GM13976 (cell line): ENCODE measurements at regions not wholly inside any gene's neighbourhood (a gene's known extent, or its start where the extent isn't known, plus 50 kb on each side); places are given as distances from the start of the nearest gene placed in this dataset.

Source experiments
- DNase-seq: peaks from one replicate; pipeline ENCODE4 v3.0.0; 2012; ENCODE audit warnings: low spot score
- in situ Hi-C: fragments of 300-500 bp; cut with MboI; formaldehyde crosslinking; loops from one replicate; pipeline ENCODE4 v1.12.0; 2022; ENCODE audit warnings: low sequenced_read_pairs, mixed read lengths, inconsistent platforms; ENCODE audit not compliant: unreplicated experiment
- TF ChIP-seq, protein P1 (sequence below): IDR thresholded peaks from 2 replicates; pipeline ENCODE4 v1.5.1; 2012; ENCODE audit warnings: borderline replicate concordance, mild to moderate bottlenecking; ENCODE audit not compliant: insufficient read depth; ENCODE audit errors: extremely low read depth, missing control alignments, control extremely low read depth

DNA sequence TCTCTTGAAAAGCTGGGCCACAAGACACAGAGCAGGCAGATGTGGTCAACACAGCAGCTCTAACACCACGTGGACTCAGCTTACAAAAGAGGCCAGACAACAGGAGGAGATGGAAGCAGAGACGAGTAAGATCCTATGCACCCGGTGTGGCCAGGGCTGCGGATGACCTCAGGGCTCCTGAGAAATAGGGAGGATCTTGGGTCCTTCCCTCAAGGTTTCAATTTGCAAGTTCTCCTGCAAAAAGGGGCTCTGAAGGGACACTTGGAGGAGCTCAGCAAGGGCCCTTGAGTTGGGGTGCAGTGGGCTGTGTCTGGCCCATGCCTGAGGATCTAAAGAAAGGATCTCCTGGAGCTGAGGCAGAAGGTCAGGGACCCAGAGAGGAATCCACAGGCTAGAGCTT, 249.5 kb upstream of the IGF1R start:
- TF ChIP-seq, protein P1, sequence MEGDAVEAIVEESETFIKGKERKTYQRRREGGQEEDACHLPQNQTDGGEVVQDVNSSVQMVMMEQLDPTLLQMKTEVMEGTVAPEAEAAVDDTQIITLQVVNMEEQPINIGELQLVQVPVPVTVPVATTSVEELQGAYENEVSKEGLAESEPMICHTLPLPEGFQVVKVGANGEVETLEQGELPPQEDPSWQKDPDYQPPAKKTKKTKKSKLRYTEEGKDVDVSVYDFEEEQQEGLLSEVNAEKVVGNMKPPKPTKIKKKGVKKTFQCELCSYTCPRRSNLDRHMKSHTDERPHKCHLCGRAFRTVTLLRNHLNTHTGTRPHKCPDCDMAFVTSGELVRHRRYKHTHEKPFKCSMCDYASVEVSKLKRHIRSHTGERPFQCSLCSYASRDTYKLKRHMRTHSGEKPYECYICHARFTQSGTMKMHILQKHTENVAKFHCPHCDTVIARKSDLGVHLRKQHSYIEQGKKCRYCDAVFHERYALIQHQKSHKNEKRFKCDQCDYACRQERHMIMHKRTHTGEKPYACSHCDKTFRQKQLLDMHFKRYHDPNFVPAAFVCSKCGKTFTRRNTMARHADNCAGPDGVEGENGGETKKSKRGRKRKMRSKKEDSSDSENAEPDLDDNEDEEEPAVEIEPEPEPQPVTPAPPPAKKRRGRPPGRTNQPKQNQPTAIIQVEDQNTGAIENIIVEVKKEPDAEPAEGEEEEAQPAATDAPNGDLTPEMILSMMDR: no peak
- in situ Hi-C loops: no loop called here
- no peak for DNase-seq

DNA sequence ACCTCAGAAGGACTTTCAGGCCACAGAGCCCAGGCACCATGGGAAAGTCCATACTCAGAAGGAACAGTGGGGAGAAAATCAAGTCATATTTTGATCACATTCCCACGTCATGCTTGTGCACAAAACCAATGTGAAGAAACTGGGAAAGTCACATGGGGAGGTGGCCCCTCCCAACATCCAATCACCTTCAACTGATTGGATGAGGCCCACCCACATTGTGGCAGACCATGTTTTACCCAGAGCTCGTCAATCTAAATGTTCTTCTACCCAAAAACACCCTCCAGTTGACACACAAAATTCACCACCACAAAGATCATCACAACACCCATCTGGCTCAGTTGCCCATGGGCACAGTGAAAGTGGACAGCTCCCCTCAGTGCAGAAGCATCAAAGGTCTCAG, 248.2 kb upstream of the IGF1R start:
- TF ChIP-seq, protein P1: no peak
- DNase-seq: no peak
- in situ Hi-C loops: no loop called here

DNA sequence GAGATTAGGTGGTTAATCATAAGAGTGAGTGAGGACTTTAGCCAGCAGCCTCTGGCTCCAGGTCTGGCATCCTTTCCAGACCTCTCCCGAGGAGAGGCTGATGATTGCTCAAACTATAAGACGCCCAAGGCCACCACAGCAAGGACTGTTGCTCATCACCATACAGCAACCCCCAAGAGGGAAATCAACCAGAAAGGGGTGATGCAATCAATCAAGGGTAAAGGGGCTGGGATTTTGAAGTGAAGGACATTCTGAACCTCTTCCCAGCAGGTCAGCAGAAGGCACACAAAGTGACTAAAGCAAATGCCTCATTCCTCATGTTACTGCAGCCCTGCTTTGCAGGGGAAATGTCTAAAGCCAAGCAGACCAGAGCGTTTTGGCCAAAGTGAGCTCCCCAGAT, 247.3 kb upstream of the IGF1R start:
- TF ChIP-seq, protein P1: no peak
- in situ Hi-C loops: no loop called here
- no peak for DNase-seq

DNA sequence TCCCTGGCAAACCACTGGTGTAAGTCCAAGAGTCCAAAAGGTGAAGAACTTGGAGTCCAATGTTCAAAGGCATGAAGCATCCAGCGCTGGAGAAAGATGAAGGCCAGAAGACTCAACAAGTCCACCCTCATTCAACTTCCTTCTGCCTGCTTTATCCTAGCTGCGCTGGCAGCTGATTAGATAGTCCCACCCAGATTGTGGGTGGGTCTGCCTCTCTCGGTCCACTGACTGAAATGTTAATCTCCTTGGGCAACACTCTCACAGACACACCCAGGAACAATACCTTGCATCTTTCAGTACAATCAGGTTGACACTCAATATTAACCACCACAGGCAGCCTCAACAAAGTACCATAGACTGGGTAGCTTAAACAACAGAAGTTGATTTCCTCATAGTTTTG, 245.9 kb upstream of the IGF1R start:
- in situ Hi-C loops: no loop called here
- DNase-seq: no peak
- TF ChIP-seq, protein P1: no peak

- no peak for DNase-seq
- in situ Hi-C loops: no loop called here
- TF ChIP-seq, protein P1: no peak
Measured at GRCh38 chr15:98403169-98403568, 245.2 kb upstream of the IGF1R start.

- no peak for DNase-seq
- TF ChIP-seq, protein P1: no peak
- in situ Hi-C loops: no loop called here
Measured at GRCh38 chr15:98403569-98403968, 244.8 kb upstream of the IGF1R start.

DNA sequence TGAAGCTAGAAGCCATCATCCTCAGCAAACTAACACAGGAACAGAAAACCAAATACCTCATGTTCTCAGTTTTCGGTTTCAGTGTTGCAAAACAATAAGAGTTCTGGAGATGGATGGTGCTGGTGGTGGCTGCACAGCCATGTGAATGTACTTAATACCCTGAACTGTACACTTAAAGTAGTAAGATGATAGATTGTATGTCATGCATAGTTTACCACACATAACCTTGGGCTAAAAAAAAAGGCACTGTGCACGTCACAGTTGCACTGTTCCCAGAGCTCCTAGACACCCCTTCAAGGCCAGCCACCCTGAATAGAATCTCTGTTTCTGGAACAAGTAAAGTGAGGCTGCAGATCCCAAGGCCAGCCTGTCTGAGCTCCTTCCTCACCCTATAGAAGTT, 243.3 kb upstream of the IGF1R start:
- no peak for DNase-seq
- in situ Hi-C loops: no loop called here
- TF ChIP-seq, protein P1: no peak
